ENCODE measurements at regions not wholly inside any gene's neighbourhood (a gene's known extent, or its start where the extent isn't known, plus 50 kb on each side); places are given as distances from the start of the nearest gene placed in this dataset.
"Not testable (repeated sequence)": the region's sequence is repeated elsewhere in the genome, so short reads cannot be mapped to it uniquely, and the experiment has no call there.

DNA sequence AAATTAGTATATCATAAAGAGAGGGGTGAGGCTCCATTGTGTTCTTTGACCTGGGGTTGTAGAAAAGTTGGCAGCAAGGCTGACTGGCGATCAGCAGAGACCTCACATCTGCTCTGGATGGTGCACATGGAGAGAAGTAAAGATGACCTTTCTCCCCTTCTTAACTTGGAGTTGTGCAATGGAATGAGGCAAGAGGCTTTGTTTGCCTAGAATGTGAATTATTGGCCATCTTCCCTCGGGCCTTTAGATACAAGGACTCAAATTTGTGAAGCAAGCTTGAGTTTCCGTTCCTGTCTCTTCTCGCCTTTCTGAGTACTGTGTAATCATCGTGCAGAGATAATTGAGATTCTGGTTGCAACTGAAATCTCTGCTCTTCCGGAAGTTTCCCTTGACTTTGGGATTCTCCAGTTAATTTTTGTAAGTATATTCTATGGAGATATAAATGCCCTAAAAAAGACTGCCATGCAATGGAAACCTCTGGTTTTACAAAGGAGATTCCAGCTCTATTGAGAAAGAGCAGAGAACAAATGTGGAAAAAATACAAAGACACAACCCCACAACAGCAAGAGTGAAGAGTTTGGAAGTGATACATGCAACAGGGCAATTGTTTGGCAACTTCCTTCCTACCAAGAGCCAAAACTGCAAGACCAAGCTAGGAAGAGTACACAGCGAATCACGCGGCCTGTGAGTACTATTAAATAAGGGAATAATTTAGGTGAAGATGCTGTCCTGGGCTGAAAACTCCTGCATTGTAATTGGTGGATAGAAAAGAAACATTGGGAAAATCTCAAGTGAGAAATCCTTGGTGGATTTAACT lies 542.3 kb upstream of the NRP1 start:
- TF ChIP-seq, protein P1, sequence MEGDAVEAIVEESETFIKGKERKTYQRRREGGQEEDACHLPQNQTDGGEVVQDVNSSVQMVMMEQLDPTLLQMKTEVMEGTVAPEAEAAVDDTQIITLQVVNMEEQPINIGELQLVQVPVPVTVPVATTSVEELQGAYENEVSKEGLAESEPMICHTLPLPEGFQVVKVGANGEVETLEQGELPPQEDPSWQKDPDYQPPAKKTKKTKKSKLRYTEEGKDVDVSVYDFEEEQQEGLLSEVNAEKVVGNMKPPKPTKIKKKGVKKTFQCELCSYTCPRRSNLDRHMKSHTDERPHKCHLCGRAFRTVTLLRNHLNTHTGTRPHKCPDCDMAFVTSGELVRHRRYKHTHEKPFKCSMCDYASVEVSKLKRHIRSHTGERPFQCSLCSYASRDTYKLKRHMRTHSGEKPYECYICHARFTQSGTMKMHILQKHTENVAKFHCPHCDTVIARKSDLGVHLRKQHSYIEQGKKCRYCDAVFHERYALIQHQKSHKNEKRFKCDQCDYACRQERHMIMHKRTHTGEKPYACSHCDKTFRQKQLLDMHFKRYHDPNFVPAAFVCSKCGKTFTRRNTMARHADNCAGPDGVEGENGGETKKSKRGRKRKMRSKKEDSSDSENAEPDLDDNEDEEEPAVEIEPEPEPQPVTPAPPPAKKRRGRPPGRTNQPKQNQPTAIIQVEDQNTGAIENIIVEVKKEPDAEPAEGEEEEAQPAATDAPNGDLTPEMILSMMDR (IDR thresholded peaks at IDR 0.05): no peak
- TF ChIP-seq ZFX (IDR thresholded peaks at IDR 0.05; ENCODE audit: borderline replicate concordance): no peak
- H3K27ac ChIP-seq: no peak overlapping the region

GRCh38 chr10:33875924-33876583 lies 541.6 kb upstream of the NRP1 start:
- H3K27ac ChIP-seq: no peak overlapping the region
- TF ChIP-seq ZFX (IDR thresholded peaks at IDR 0.05; ENCODE audit: borderline replicate concordance): no peak
- TF ChIP-seq, protein P1 (IDR thresholded peaks at IDR 0.05): no peak

GRCh38 chr10:33871061-33871956 lies 536.8 kb upstream of the NRP1 start:
- no peak for TF ChIP-seq ZFX (IDR thresholded peaks at IDR 0.05; ENCODE audit: borderline replicate concordance)
- TF ChIP-seq, protein P1 (IDR thresholded peaks at IDR 0.05): no peak
- no peak overlapping the region for H3K27ac ChIP-seq

DNA sequence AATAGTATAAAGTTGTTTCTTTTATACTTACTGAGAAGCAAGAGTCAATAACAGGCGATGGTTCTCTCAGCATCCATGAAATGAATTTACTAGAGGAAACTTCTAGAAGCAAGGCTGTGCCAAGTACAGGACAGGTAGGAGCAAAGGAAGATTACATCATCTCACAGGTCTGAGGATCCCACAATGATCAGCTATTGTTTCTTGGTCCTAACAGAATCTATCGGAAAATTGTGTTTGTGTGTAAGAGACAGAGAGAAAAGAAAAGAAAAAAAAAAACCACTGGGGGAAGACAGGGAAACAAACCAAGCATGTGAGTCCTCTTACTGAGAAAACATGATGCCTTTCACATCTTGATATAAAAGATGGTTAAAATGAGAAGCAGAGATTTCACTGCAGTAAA lies 535.0 kb upstream of the NRP1 start:
- H3K27ac ChIP-seq: no peak overlapping the region
- TF ChIP-seq, protein P1 (IDR thresholded peaks at IDR 0.05): no peak
- no peak for TF ChIP-seq ZFX (IDR thresholded peaks at IDR 0.05; ENCODE audit: borderline replicate concordance)

DNA sequence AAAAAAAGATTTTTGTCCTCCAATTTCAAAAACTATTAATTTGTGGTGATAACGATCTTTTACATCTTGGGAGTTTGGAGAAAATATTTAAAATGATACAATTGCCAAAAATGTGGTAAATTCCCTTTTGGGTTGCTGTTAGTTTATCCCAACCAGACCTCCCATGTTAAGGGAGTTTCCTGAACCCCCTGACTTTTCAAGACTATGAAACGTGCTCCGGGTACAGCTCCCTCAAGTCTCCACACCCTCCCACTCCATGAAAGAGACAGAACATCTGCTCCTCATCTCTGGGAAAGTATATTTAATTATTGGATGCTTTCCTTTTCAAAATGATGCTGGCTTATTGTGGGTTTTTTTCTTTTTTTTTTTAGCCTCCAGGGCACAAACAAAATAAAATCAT lies 534.6 kb upstream of the NRP1 start:
- TF ChIP-seq, protein P1 (IDR thresholded peaks at IDR 0.05): no peak
- no peak for TF ChIP-seq ZFX (IDR thresholded peaks at IDR 0.05; ENCODE audit: borderline replicate concordance)
- no peak overlapping the region for H3K27ac ChIP-seq

DNA sequence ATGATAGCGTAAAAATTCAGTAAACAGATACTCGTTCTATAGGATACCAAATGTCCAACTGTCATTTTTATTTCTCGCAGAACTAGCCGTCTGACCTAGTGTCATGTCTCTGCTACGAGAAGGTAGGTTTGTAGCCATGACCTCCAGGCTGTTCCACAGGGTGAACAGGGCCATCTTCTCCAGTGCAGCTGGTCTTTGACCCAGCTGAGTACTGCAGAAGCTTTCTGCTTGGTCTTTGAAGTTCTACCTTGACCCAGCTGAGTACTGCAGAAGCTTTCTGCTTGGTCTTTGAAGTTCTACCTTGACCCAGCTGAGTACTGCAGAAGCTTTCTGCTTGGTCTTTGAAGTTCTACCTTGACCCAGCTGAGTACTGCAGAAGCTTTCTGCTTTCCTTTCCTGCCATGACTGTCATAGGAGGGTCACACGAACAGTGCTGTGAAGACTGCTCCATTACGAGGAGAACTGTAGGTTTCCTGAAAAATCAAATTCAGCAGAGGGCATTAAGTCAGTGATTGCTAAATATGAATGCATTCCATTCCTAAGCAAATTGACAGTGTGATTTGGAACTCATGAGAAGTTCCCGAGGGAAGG lies 532.8 kb upstream of the NRP1 start:
- not testable (repeated sequence) for H3K27ac ChIP-seq

GRCh38 chr10:33863352-33863751 lies 528.9 kb upstream of the NRP1 start:
- TF ChIP-seq ZFX (IDR thresholded peaks at IDR 0.05; ENCODE audit: borderline replicate concordance): no peak
- TF ChIP-seq, protein P1 (IDR thresholded peaks at IDR 0.05): no peak
- H3K27ac ChIP-seq: no peak overlapping the region
